NCI-H1105 (cell line): ENCODE measurements at regions not wholly inside any gene's neighbourhood (a gene's known extent, or its start where the extent isn't known, plus 50 kb on each side); places are given as distances from the start of the nearest gene placed in this dataset.

Experiments
- DNase-seq: peaks from one replicate; lab custom pipeline; 2025; lab: John Stamatoyannopoulos, UW

DNA sequence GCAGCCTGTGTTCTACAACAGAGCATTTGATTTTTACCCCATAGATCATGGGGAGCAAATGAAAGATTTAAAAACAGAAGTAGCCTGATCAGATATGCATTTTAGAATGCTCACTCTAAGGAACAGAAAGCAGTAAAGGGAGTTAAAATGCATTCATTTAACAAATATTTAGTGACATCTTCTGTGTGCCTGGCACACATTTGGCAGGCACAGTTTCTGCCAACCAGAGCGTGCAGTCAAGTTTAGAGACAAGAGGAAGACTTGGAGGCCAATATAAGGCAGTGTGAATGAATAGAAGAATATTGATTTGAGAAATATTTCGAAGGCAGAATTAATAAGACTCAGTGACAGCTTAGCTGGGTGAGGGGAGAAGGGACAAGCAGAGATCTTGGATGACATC lies 210.1 kb downstream of the KDR start:
- no peak for DNase-seq

GRCh38 chr4:54914781-54915180 lies 210.6 kb downstream of the KDR start:
- DNase-seq = no peak

GRCh38 chr4:54913751-54914526 lies 211.5 kb downstream of the KDR start:
- DNase-seq = no peak

DNA sequence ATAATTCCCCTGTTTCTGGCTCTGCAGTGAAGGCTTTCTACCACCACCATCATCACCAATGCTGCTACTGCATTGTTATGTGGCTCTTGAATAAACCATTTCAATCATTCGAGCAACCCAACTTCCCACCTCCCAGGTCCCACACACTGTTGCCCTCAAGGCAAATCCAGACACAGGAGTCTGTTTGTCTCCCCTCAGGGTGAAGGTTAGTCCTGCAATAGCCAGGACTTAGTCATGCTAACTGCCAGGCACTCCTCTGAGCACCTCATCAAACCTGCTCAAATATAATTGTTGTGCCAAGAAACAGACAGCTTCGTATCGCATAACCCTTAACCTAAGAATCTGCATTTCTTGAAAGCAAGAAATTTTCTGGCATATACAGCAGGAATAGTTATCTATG lies 213.2 kb downstream of the KDR start:
- DNase-seq = no peak

DNA sequence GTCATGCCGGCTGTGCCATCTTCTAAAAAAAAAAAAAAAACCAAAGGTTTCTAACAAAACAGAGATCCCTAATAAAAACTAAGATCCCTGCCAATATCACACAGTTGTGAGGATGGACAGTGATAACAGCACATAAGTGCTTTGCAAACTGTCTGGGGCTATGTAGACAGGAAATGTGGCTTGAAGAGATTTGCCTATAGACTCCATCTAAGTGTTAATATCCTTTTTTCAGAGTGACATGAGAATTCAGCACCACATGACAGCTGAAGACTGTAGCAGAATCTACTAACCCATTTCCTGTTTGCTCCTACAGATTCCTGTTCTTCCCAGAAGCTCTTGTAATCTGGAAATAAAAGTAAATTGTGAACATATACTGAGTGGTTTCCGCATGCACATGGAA lies 215.4 kb downstream of the KDR start:
- no peak for DNase-seq

GRCh38 chr4:54908763-54909162 lies 216.6 kb downstream of the KDR start:
- DNase-seq = no peak

- DNase-seq = no peak
Observed at GRCh38 chr4:54904953-54905352, 220.4 kb downstream of the KDR start.

GRCh38 chr4:54902976-54903375 lies 222.4 kb downstream of the KDR start:
- DNase-seq = no peak

GRCh38 chr4:54902271-54902670 lies 223.1 kb downstream of the KDR start:
- DNase-seq = no peak

DNA sequence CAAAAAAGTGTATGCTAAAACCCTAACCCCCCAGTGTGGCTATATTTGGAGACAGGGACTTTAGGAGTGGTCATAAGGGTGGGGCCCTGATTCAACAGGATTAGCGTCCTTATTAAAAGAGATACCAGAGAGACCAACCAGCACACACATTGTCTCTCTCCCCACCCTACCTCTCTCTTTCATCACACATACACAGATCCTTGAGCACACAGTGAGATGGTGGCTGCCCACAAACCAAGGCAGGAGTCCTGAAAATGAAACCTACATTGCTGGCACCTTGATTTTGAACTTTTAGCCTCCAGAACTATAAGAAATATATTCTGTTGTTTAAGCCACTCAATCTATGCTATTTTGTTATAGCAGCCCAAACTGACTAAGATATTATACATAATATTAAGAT lies 224.2 kb downstream of the KDR start:
- no peak for DNase-seq

- DNase-seq = no peak
Observed at GRCh38 chr4:54898656-54899340, 226.6 kb downstream of the KDR start.

DNA sequence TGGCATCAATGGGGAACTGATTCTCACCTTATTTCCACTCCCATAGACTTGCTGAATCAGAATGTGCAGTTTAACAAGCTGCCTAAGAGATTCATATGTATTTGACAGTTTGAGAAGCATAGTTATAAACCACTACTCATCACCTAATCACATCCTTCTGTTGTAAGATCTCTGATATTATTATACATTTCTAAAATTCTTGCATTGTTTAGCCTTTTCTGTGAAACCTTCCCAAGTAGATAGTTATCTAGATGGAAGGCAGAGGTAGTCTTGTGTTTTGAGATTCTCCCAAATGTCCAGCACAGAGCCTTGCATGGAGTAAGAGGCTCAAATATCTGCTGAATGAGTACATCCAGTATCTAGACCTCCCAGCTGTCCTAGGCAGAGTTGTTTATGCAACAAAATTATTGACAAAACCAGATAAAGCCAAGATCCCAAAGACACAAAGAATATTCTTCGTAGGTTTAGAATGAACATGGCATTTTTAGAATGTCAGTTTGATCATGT lies 227.3 kb downstream of the KDR start:
- no peak for DNase-seq

GRCh38 chr4:54897590-54897989 lies 227.8 kb downstream of the KDR start:
- DNase-seq = no peak

DNA sequence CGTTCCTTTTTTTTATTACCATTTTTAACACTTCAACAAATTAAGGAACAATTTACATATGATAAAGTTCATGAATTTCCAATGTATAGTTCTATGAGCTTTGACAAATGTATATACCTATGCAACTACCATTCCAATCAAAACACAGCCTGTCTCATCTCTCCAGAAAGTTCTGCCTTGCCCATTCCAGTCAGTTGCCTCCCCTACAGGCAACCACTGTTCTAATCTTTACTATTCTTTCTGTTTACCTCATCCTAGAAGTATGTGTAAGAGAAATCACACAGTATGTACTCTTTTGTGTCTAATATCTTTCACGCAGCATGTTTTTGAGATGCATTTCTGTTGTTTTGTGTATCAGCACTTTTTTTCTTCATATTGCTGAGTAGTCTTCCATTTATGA lies 224.9 kb downstream of the KIT start:
- no peak for DNase-seq

- no peak for DNase-seq
Observed at GRCh38 chr4:54879576-54879975, 221.8 kb downstream of the KIT start.

- DNase-seq = no peak
Observed at GRCh38 chr4:54877006-54877405, 219.2 kb downstream of the KIT start.

DNA sequence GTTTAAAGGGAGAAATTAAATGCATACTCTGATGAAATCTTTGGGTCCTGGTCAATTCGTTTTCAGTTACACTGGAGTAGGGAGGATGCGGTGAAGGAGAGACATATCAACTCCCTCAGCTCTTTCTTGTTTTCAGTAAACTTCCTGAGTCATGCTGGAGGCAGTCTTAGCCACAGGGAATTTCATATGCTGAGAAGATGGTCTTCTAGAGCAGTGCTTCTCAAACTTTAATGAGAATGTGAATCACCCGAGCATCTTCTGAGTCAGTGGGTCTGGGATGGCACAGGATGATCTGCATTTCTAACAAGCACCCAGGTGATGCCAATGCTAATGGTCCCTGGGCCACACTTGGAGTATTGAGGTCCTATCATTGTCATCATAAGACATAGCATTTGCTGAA lies 214.5 kb downstream of the KIT start:
- no peak for DNase-seq

- DNase-seq = no peak
Observed at GRCh38 chr4:54863571-54864255, 206.0 kb downstream of the KIT start.

- DNase-seq = no peak
Observed at GRCh38 chr4:54861201-54861600, 203.4 kb downstream of the KIT start.

- DNase-seq = no peak
Observed at GRCh38 chr4:54855191-54855854, 197.6 kb downstream of the KIT start.

DNA sequence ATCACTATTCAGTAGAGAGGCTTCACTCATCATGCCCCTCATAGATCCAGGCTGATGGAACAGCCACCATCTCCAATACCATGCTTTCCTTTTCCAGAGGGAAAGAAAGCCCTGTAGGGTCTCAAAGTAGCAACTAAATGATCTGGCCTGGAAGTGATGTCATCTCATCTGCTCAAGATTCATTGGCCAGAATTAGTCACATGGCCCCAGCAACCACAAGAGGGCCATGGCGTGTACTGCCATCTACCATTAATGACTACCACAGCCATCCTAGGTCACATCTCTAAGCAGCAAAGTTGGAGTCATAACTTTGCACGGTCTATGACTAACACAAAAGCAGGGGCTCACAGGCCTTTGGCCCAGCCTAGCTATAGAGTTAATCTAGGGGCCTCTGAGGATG lies 194.8 kb downstream of the KIT start:
- no peak for DNase-seq

- DNase-seq = no peak
Observed at GRCh38 chr4:54852054-54852453, 194.3 kb downstream of the KIT start.
